ENCODE measurements at regions not wholly inside any gene's neighbourhood (a gene's known extent, or its start where the extent isn't known, plus 50 kb on each side); places are given as distances from the start of the nearest gene placed in this dataset.

- H3K9me3 ChIP-seq (ENCODE audit: control insufficient read depth in 1 of 2, low read length in 2 of 2), result no peaks in the 10 kb centered on the region
- H3K27ac ChIP-seq (ENCODE audit: low read depth, low read length), result no peak overlapping the region
- intact Hi-C loops (cut with micrococcal nuclease), result no loop called here
- Mint-ChIP-seq H3K27ac (no peak overlapping the region), H3K36me3 (no peaks in the 10 kb centered on the region), H3K9me3 (peaks cover 0 to 2% (median 0%) of the 10 kb centered on the region in 8 donors), H3K4me1 (no peaks in the 10 kb centered on the region), H3K4me3 (no peak overlapping the region), H3K27me3 (no peaks in the 10 kb centered on the region)
- no peak for DNase-seq
- ChIA-PET CTCF (ENCODE audit: partially characterized antibody) (no interaction called here), POLR2A (ENCODE audit: partially characterized antibody) (no interaction called here)
- H3K4me1 ChIP-seq (ENCODE audit: insufficient read depth, low read length), result no peaks in the 10 kb centered on the region
- H3K27me3 ChIP-seq (ENCODE audit: insufficient read depth, low read length), result no peaks in the 10 kb centered on the region
- no peak overlapping the region for H3K4me3 ChIP-seq (ENCODE audit: low read length in 2 of 2)
- no peaks in the 10 kb centered on the region for H3K36me3 ChIP-seq (ENCODE audit: insufficient read depth, low read length)
Measured at GRCh38 chr2:165033402-165033801, 78.1 kb upstream of the SLC38A11 start.

DNA sequence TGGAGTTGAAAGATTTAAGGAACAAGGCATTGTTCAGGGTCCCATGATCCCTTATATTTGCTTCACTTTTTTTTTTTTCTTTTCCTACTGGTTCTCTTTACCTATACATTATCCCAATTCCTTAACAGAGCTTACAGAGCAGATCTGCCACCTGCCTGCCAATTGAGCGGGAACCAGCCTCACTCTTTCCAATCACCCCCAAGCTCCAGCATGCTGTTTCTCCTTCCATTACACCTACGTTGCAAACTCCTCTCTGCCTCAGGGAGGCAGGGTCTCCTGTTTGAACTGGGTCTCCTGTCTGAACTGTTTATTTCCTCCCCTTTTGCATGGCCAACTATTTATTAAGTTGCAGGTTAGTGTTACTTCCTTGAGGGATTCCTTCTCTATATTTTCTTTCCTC lies 77.2 kb upstream of the SLC38A11 start:
- Histone ChIP-seq H3K27ac (ENCODE audit: low read depth, low read length) (no peak overlapping the region), H3K36me3 (ENCODE audit: insufficient read depth, low read length) (no peaks in the 10 kb centered on the region), H3K4me1 (ENCODE audit: insufficient read depth, low read length) (no peaks in the 10 kb centered on the region), H3K27me3 (ENCODE audit: insufficient read depth, low read length) (no peaks in the 10 kb centered on the region), H3K4me3 (ENCODE audit: low read length in 2 of 2) (no peak overlapping the region), H3K9me3 (ENCODE audit: control insufficient read depth in 1 of 2, low read length in 2 of 2) (no peaks in the 10 kb centered on the region)
- intact Hi-C loops (cut with micrococcal nuclease), result no loop called here
- no peaks in the 10 kb centered on the region for H3K9me3 Mint-ChIP-seq
- no peaks in the 10 kb centered on the region for H3K36me3 Mint-ChIP-seq
- no peak for DNase-seq
- no peak overlapping the region for H3K27ac Mint-ChIP-seq
- no peaks in the 10 kb centered on the region for H3K27me3 Mint-ChIP-seq
- no peak overlapping the region for H3K4me3 Mint-ChIP-seq
- CTCF ChIA-PET (ENCODE audit: partially characterized antibody), result no interaction called here
- POLR2A ChIA-PET (ENCODE audit: partially characterized antibody), result no interaction called here
- no peaks in the 10 kb centered on the region for H3K4me1 Mint-ChIP-seq

- no peak for DNase-seq
- H3K36me3 ChIP-seq (ENCODE audit: insufficient read depth, low read length), result no peaks in the 10 kb centered on the region
- H3K27me3 Mint-ChIP-seq, result peaks cover 1 to 4% of the 10 kb centered on the region in 2 donors
- CTCF ChIA-PET (ENCODE audit: partially characterized antibody), result no interaction called here
- H3K9me3 Mint-ChIP-seq, result peaks cover 0 to 5% (median 0%) of the 10 kb centered on the region in 8 donors
- POLR2A ChIA-PET (ENCODE audit: partially characterized antibody), result no interaction called here
- H3K27me3 ChIP-seq (ENCODE audit: insufficient read depth, low read length), result no peaks in the 10 kb centered on the region
- H3K27ac Mint-ChIP-seq, result no peak overlapping the region
- H3K4me3 Mint-ChIP-seq, result no peak overlapping the region
- no peak overlapping the region for H3K27ac ChIP-seq (ENCODE audit: low read depth, low read length)
- intact Hi-C loops (cut with micrococcal nuclease), result no loop called here
- H3K9me3 ChIP-seq (ENCODE audit: control insufficient read depth in 1 of 2, low read length in 2 of 2), result no peaks in the 10 kb centered on the region
- no peaks in the 10 kb centered on the region for H3K36me3 Mint-ChIP-seq
- H3K4me1 ChIP-seq (ENCODE audit: insufficient read depth, low read length), result no peaks in the 10 kb centered on the region
- no peak overlapping the region for H3K4me3 ChIP-seq (ENCODE audit: low read length in 2 of 2)
- H3K4me1 Mint-ChIP-seq, result no peaks in the 10 kb centered on the region
Measured at GRCh38 chr2:165024199-165024598, 68.9 kb upstream of the SLC38A11 start.

GRCh38 chr2:165022781-165023180 lies 67.5 kb upstream of the SLC38A11 start:
- H3K27me3 ChIP-seq (ENCODE audit: insufficient read depth, low read length), result no peaks in the 10 kb centered on the region
- Mint-ChIP-seq H3K27ac (no peak overlapping the region), H3K27me3 (peaks cover 1 to 4% of the 10 kb centered on the region in 2 donors), H3K36me3 (no peaks in the 10 kb centered on the region), H3K4me3 (no peak overlapping the region), H3K4me1 (no peaks in the 10 kb centered on the region), H3K9me3 (peaks cover 0 to 5% (median 0%) of the 10 kb centered on the region in 8 donors)
- H3K9me3 ChIP-seq (ENCODE audit: control insufficient read depth in 1 of 2, low read length in 2 of 2), result no peaks in the 10 kb centered on the region
- DNase-seq, result no peak
- no peak overlapping the region for H3K27ac ChIP-seq (ENCODE audit: low read depth, low read length)
- no peaks in the 10 kb centered on the region for H3K36me3 ChIP-seq (ENCODE audit: insufficient read depth, low read length)
- ChIA-PET CTCF (ENCODE audit: partially characterized antibody) (no interaction called here), POLR2A (ENCODE audit: partially characterized antibody) (no interaction called here)
- H3K4me3 ChIP-seq (ENCODE audit: low read length in 2 of 2), result no peak overlapping the region
- intact Hi-C loops (cut with micrococcal nuclease), result no loop called here
- no peaks in the 10 kb centered on the region for H3K4me1 ChIP-seq (ENCODE audit: insufficient read depth, low read length)

- no peaks in the 10 kb centered on the region for H3K36me3 Mint-ChIP-seq
- CTCF ChIA-PET (ENCODE audit: partially characterized antibody), result interaction anchor here (0.9 to 1.2 kb wide), 2 partner anchors 10 to 11 kb away, joined by 3 read pairs; no protein-coding TSS in a partner anchor
- POLR2A ChIA-PET (ENCODE audit: partially characterized antibody), result no interaction called here
Measured at GRCh38 chr2:165017966-165018596, 62.8 kb upstream of the SLC38A11 start.

DNA sequence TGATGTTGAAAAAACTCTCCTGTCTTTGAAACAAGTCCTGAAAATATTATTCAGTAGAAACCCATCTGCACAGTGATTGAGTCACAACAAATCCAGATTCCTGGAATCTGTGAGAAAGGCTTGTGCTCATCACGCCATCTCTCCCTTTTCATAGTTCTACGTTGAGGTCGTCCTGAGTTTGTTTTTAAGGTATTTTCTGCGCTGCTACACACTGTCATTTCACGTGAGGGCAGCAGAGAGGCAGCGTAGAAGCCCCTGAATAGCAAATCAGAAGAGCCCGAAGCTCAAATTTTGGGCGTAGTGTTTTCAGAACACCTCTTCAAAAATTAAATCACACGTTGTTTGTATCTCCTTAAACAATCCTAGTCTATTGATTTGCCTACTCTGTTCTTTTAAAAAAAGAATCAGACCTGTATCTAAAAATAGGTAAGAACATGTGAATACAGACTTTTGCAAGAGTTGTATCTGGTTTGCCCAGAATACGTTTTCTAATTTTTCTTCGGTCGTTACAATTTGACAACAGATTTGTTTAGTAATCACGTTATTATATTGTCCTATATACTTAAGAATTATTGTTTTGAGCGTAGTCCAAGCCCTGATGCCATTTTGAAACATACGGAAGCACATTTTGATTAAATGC lies 61.6 kb upstream of the SLC38A11 start:
- no peak overlapping the region for H3K4me3 ChIP-seq (ENCODE audit: low read length in 2 of 2)
- H3K27me3 ChIP-seq (ENCODE audit: insufficient read depth, low read length), result no peaks in the 10 kb centered on the region
- intact Hi-C loops (cut with micrococcal nuclease), result no loop called here
- POLR2A ChIA-PET (ENCODE audit: partially characterized antibody), result no interaction called here
- DNase-seq, result no peak
- no peaks in the 10 kb centered on the region for H3K4me1 ChIP-seq (ENCODE audit: insufficient read depth, low read length)
- Mint-ChIP-seq H3K27me3 (peaks cover 0 to 5% of the 10 kb centered on the region in 2 donors), H3K4me3 (no peak overlapping the region), H3K27ac (no peak overlapping the region), H3K36me3 (no peaks in the 10 kb centered on the region), H3K4me1 (no peaks in the 10 kb centered on the region), H3K9me3 (no peaks in the 10 kb centered on the region)
- no peaks in the 10 kb centered on the region for H3K9me3 ChIP-seq (ENCODE audit: control insufficient read depth in 1 of 2, low read length in 2 of 2)
- no peaks in the 10 kb centered on the region for H3K36me3 ChIP-seq (ENCODE audit: insufficient read depth, low read length)
- no peak overlapping the region for H3K27ac ChIP-seq (ENCODE audit: low read depth, low read length)
- CTCF ChIA-PET (ENCODE audit: partially characterized antibody), result interaction anchor here (0.9 to 1.4 kb wide), 2 partner anchors 23 to 858 kb away, joined by 6 read pairs; no protein-coding TSS in a partner anchor

More at GRCh38 chr2:165017966-165018596, 62.8 kb upstream of the SLC38A11 start:
- intact Hi-C loops (cut with micrococcal nuclease), result no loop called here
- no peaks in the 10 kb centered on the region for H3K9me3 ChIP-seq (ENCODE audit: control insufficient read depth in 1 of 2, low read length in 2 of 2)
- H3K9me3 Mint-ChIP-seq, result no peaks in the 10 kb centered on the region
- peaks cover 4 to 5% of the 10 kb centered on the region in 2 donors for H3K27me3 Mint-ChIP-seq
- H3K27ac ChIP-seq (ENCODE audit: low read depth, low read length), result no peak overlapping the region
- DNase-seq, result no peak
- H3K4me3 Mint-ChIP-seq, result no peak overlapping the region
- no peaks in the 10 kb centered on the region for H3K36me3 ChIP-seq (ENCODE audit: insufficient read depth, low read length)
- no peak overlapping the region for H3K4me3 ChIP-seq (ENCODE audit: low read length in 2 of 2)
- H3K4me1 Mint-ChIP-seq, result no peaks in the 10 kb centered on the region
- H3K4me1 ChIP-seq (ENCODE audit: insufficient read depth, low read length), result no peaks in the 10 kb centered on the region
- H3K27me3 ChIP-seq (ENCODE audit: insufficient read depth, low read length), result no peaks in the 10 kb centered on the region
- H3K27ac Mint-ChIP-seq, result no peak overlapping the region

DNA sequence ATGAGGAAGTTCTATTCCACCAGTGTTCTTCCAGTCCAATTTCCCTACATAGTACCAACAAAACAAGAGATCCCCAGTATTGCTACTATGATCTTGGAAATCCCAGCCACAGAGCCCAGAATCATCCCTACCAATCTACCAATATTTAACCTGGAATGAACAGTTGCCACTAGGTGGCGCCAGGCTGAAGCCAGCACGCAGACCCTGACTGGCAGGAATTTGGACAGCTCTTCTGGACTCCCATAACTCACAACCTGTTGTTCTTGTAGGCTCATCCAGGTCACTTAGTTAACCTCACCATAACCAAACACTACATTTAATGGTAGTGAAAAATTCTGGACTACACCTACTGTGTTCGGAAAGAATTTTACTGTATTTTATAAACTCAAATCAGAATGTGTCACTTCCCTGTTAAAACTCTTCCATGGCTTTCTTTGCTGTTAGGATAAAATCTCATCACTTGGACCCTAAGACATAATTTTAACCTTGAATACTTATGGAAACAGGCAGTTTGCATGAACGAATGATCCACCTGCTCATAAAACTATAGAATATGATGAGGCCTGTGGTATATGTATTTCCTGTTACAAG lies 59.8 kb upstream of the SLC38A11 start:
- ChIA-PET CTCF (ENCODE audit: partially characterized antibody) (interaction anchor here (0.8 to 1.4 kb wide), 4 partner anchors 14 to 859 kb away, joined by 3 to 6 read pairs (median 4); no protein-coding TSS in a partner anchor), POLR2A (ENCODE audit: partially characterized antibody) (no interaction called here)
- Histone ChIP-seq H3K4me3 (ENCODE audit: low read length in 2 of 2) (no peak overlapping the region), H3K36me3 (ENCODE audit: insufficient read depth, low read length) (no peaks in the 10 kb centered on the region), H3K4me1 (ENCODE audit: insufficient read depth, low read length) (no peaks in the 10 kb centered on the region), H3K9me3 (ENCODE audit: control insufficient read depth in 1 of 2, low read length in 2 of 2) (no peaks in the 10 kb centered on the region), H3K27me3 (ENCODE audit: insufficient read depth, low read length) (no peaks in the 10 kb centered on the region), H3K27ac (ENCODE audit: low read depth, low read length) (no peak overlapping the region)
- no peaks in the 10 kb centered on the region for H3K9me3 Mint-ChIP-seq
- H3K27ac Mint-ChIP-seq, result no peak overlapping the region
- H3K36me3 Mint-ChIP-seq, result no peaks in the 10 kb centered on the region
- intact Hi-C loops (cut with micrococcal nuclease), result no loop called here
- DNase-seq, result peak in 4 of 5 donors; percentile 15 to 28 (median 20)
- no peaks in the 10 kb centered on the region for H3K4me1 Mint-ChIP-seq
- no peak overlapping the region for H3K4me3 Mint-ChIP-seq
- peaks cover 4 to 5% of the 10 kb centered on the region in 2 donors for H3K27me3 Mint-ChIP-seq

Measured in CD4-positive, alpha-beta memory T cell (primary cell).